ENCODE measurements at regions not wholly inside any gene's neighbourhood (a gene's known extent, or its start where the extent isn't known, plus 50 kb on each side); places are given as distances from the start of the nearest gene placed in this dataset.

GRCh38 chr6:15796844-15797243 lies 134.0 kb upstream of the DTNBP1 start:
- no peak for DNase-seq

- peak; percentile 12 for DNase-seq
Observed at GRCh38 chr6:15796130-15796771, 133.4 kb upstream of the DTNBP1 start.

DNA sequence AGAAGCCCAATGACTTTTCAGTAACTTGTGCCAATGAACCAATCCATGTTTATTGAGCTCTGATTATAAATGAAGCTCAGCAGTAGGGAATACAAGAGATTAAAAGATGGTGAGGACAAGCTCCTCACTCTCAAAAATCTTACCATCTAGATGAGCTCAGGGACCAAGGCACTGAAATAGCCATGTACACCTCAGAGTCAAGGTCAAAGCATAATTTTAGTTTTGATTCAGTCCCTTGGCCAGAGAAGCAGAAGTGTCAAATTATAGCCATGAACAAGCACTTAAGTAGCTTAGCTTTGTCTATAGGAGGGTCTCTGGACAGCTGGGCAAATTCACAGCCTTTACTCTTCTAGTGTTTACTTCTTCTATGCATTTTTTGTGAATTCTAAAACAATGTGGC lies 131.0 kb upstream of the DTNBP1 start:
- no peak for DNase-seq

DNA sequence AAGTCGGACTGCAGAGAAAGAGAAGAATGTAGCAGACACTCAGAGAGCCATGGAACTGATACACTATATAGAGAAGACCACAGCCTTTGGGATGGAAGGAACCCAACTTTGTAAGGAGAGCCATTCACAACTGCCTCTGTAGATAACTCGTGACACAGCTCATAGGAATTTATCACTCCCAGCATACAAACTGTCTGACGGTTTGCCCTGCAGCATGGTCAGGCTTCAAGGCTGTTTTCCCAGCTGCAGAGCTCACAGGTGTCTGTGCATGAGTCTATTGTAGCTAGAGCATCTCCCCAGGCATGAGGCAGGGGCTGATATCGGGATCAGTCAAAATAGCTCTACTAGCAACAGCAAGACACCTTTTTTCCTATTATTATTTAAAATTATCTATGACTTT lies 130.5 kb upstream of the DTNBP1 start:
- DNase-seq, result peak; percentile 81

DNA sequence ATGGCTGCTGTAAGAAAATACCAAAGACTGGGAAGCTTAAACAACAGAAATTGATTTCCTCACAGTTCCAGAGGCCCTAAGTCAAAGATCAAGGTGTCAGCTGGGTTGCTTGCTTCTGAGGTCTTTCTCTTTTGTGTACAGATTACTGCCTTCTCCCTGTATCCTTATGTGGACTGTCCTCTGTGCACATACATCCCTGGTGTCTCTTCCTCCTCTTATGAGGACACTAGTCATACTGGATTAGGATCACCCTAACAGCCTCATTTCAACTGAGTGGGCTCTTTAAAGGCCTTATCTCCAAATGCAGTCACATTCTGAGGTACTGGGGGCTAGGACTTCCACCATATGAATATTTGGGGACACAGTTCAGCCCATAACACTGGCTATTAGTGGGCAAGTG lies 130.0 kb upstream of the DTNBP1 start:
- no peak for DNase-seq

DNA sequence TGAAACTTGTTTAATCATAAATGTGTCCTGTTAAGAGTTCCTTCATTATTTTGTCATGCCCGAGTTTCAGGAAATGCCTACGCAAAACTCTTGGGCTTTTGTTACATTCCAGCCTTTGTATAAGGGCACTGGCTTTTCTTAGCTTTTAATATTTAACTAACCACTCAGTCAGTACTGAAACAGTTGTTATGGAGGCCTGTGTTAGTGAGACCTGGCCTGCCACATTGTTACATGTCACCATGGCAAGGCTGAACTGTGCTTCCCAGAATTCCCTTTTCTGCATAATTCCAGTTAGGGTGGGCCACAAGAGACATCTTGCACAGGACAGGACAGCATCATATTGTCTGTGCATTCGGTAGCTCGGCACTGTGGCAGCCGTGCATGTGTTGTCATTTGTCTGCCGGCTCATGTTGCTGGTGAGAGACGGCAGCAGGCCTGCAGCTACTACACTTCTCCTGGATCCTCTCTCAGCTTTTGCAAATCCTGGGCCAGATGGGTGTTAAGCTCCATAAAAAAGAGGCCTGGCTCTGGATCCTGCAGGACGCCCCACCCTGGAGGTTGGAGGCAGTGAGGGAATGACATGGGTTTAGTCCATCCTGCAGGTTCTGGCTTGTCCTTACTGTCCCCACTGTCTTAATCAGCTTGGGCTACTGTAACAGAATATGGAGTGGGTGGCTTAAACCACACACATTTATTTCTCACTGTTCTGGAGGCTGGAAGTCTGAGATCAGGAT lies 128.8 kb upstream of the DTNBP1 start:
- peak; percentile 57 for DNase-seq

GRCh38 chr6:15790116-15790515 lies 127.3 kb upstream of the DTNBP1 start:
- DNase-seq, result no peak

- DNase-seq, result no peak
Observed at GRCh38 chr6:15786846-15787245, 124.0 kb upstream of the DTNBP1 start.

DNA sequence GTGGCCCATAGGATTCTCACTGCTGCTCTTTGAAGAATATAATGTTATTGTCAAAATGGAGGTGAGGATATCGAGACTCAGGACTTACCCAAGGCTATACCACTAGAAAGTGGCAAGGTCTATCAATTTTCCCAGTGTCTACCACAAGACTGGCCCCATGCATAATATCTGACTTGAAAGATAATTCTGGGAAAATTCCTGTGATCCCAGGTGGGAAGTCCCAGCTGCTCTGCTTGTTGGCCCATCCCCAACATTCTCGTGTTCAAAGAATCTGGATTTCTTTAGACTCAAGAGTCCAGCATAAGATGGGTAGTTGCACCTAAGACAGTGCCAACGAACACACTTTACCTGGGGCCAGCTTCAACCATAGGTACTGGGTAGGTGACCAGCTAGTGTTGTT lies 120.7 kb upstream of the DTNBP1 start:
- DNase-seq, result no peak

DNA sequence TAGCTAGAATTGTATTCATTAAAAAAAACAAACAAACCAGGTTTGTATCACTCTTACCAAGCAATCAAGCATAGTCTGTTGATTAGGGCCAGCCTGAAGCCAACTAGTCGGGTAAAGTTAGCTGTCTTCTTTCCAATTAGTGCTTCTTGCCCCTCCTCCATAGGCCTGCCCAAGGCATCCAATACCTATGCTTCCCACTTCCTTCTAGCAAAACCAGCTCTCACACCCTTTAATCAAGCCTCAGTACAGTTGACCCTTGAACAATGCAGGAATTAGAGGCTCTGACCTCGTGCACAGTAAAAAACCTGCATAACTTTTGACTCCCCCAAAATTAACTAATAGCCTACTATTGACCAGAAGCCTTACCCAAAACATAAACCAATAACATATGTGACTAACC lies 119.1 kb upstream of the DTNBP1 start:
- no peak for DNase-seq

- DNase-seq, result no peak
Observed at GRCh38 chr6:15781333-15781732, 118.5 kb upstream of the DTNBP1 start.

DNA sequence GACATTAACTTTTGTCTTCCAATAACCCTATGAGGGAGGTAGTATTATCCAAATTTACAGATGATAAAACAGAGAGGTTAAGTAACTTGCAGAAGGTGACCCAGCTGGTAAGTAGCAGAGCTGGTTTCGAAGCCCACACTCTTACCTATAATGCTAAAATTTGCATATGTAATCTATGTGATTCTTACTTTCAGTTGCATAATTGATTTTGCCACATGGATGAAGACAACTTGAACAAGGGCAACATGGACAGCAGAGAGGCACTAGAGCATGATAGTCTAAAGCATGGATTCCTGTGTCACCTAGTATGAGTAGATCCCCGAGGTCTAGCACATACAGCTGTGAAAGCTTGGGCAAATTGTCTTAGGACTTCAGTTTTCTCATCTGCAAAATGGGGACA lies 117.6 kb upstream of the DTNBP1 start:
- no peak for DNase-seq

DNA sequence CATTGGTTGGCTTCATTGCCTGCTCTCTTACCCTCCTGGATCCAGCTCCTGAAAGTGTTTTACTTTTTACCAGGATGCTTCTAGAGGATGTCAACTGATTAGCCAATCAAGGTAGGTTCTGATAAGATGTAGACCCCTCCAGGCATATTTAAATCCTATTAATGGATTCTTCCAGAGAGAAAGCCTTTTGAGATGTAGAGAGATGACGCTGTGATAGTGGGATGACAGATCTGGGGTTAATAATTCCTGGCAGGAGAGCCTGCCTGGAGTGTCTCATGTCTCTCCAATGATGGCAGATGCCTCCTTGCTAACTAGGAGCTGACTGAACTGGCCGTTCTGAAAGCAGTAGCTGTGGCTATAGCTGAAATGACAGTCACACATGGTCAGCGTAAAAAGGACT lies 116.9 kb upstream of the DTNBP1 start:
- no peak for DNase-seq

DNA sequence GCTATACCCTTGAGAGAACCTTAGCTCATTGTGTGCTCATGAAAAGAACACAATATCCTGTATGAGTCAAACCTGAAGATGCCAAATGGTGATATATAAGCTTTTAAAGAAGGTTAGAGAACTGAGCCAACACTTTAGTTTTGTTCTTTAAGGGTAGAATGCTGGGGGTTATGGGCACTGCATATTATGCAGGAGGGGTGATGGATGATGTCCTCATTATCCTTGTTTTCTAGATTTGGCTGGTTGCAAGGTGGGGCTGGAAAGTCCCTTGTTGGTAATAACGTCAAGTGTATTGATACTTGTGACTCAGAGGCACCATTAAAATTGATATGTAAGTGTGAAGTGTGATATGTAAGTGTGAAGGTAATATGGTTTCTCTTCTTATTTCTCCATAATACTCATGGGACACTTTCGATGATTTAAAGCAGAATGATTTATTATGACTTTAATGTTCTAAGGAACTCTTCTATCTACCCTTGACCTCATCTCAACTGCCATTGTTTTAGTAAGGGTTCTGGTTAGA lies 113.7 kb upstream of the DTNBP1 start:
- DNase-seq, result no peak

GRCh38 chr6:15775741-15776140 lies 112.9 kb upstream of the DTNBP1 start:
- peak; percentile 18 for DNase-seq

DNA sequence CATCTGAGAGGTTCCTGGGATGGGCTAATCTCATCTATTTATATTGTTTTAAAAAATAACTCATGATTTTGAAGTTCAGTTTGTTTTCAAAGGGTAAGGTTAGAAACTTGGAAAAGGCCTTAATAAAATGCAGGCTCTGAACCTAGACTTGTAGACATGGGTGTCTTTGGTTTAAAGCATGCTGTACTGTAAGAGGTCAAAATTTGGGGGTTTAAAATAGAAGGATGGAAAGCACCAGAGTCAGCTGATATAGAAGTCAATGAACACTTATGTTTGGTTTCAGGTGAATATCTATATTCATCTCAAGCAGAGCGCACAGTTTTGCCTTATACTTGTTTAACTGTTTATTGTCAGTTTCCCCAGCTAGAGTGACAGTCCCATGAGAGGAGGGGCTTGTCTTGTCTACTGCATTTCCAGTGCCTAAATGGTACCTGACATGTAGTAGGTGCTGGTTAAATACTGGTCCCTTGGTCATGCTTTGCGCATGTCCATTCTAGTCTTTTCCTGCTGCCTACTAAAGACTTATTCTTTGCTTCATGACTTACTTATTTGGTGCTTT lies 112.3 kb upstream of the DTNBP1 start:
- DNase-seq, result no peak

- no peak for DNase-seq
Observed at GRCh38 chr6:15773806-15774410, 111.1 kb upstream of the DTNBP1 start.

GRCh38 chr6:15770347-15771143 lies 107.7 kb upstream of the DTNBP1 start:
- DNase-seq, result peak; percentile 15

GRCh38 chr6:15769511-15770018 lies 106.7 kb upstream of the DTNBP1 start:
- DNase-seq, result peak; percentile 25

- DNase-seq, result no peak
Observed at GRCh38 chr6:15768999-15769398, 106.2 kb upstream of the DTNBP1 start.

- DNase-seq, result peak; percentile 47
Observed at GRCh38 chr6:15763837-15764236, 101.0 kb upstream of the DTNBP1 start.

- no peak for DNase-seq
Observed at GRCh38 chr6:15763364-15763763, 100.5 kb upstream of the DTNBP1 start.
